Aorta (tissue), 5 donors: ENCODE measurements at regions not wholly inside any gene's neighbourhood (a gene's known extent, or its start where the extent isn't known, plus 50 kb on each side); places are given as distances from the start of the nearest gene placed in this dataset.

Source experiments
- ATAC-seq: fragments of 200-7000 bp; cut with Tn5 transposase; one replicate; pipeline ENCODE4 v1.9.1; 2022; ENCODE audit warnings: moderate library complexity; ENCODE audit not compliant: low FRiP score
- DNase-seq, 2 donors: peaks; one replicate each; pipeline ENCODE4 v3.0.0-alpha.2; 2020
- H3K27ac ChIP-seq, 2 donors: one replicate each; pipeline ENCODE4 v1.5.1; 2013; ENCODE audit warnings: low read length in 2 of 2, mild to moderate bottlenecking in 2 of 2, moderate library complexity in 2 of 2, control low read depth in 1 of 2, inconsistent platforms in 1 of 2, low read depth in 1 of 2
- H3K27me3 ChIP-seq, 2 donors: one replicate each; pipeline ENCODE4 v1.6.1; 2013; ENCODE audit warnings: control low read depth in 1 of 2, low read length in 1 of 2, mild to moderate bottlenecking in 1 of 2, moderate library complexity in 1 of 2; ENCODE audit not compliant: insufficient read depth in 2 of 2, control insufficient read depth in 1 of 2
- H3K36me3 ChIP-seq, 2 donors: one replicate each; pipeline ENCODE4 v1.6.1; 2013; ENCODE audit warnings: control low read depth in 1 of 2, low read length in 1 of 2, mild to moderate bottlenecking in 1 of 2; ENCODE audit not compliant: insufficient read depth in 2 of 2, control insufficient read depth in 1 of 2
- H3K4me1 ChIP-seq, 2 donors: one replicate each; pipeline ENCODE4 v1.6.1; 2013; ENCODE audit warnings: low read length in 2 of 2, control low read depth in 1 of 2, mild to moderate bottlenecking in 1 of 2, moderate library complexity in 1 of 2; ENCODE audit not compliant: insufficient read depth in 2 of 2, control insufficient read depth in 1 of 2
- H3K4me3 ChIP-seq, 2 donors: one replicate each; pipeline ENCODE4 v1.5.1; 2013; ENCODE audit warnings: low read length in 2 of 2, control low read depth in 1 of 2, mild to moderate bottlenecking in 1 of 2
- H3K9me3 ChIP-seq: one replicate; pipeline ENCODE4 v1.6.1; 2013; ENCODE audit warnings: mild to moderate bottlenecking, low read length; ENCODE audit not compliant: control insufficient read depth
- WGBS, 2 donors: extraction: QIAGEN DNeasy Blood & Tissue Kit; methylation state at CpG; one replicate each; pipeline ENCODE4 v1.1.7; 2013; 5-methylcytosine and 5-hydroxymethylcytosine counted together
- intact Hi-C, 2 donors: fragments of 100-400 bp; cut with DNase I; formaldehyde crosslinking; loops; one replicate each; pipeline versions ENCODE4 v1.14.2 to v1.15.0; 2022
- donor health status: healthy with polysubstance abuse.
- donor health status: Bipolar disorder and iron deficiency.
- donor health status: DM: no; HTN: no; CAD: no.
- donor health status: DM: no; HTN: no; CAD: no.
- donor health status: DM: yes; HTN: yes; CAD: no.

GRCh38 chr10:112057072-112057471, 126.5 kb downstream of the GPAM start:
- WGBS, 2 donors = 77 to 80% methylated on average over 2 of the region's 2 CpGs
- intact Hi-C loops = no loop called here
- no peak for ATAC-seq

GRCh38 chr10:112059220-112059619, 124.3 kb downstream of the GPAM start:
- H3K36me3 ChIP-seq = no peaks in the 10 kb centered on the region
- intact Hi-C loops = no loop called here
- H3K27me3 ChIP-seq = peaks cover 0 to 2% of the 10 kb centered on the region in 2 donors
- DNase-seq (no peak), ATAC-seq (no peak)
- H3K4me1 ChIP-seq = no peaks in the 10 kb centered on the region
- peaks cover 5% of the 10 kb centered on the region for H3K9me3 ChIP-seq
- WGBS, 2 donors = 68 to 71% methylated on average over 6 of the region's 6 CpGs
- H3K27ac ChIP-seq = no peak overlapping the region
- no peak overlapping the region for H3K4me3 ChIP-seq

More at GRCh38 chr10:112057072-112057471, 126.5 kb downstream of the GPAM start:
- H3K27me3 ChIP-seq = peaks cover 0 to 2% of the 10 kb centered on the region in 2 donors
- no peak overlapping the region for H3K4me3 ChIP-seq
- DNase-seq = no peak
- peaks cover 5% of the 10 kb centered on the region for H3K9me3 ChIP-seq
- H3K4me1 ChIP-seq = no peaks in the 10 kb centered on the region
- no peaks in the 10 kb centered on the region for H3K36me3 ChIP-seq
- no peak overlapping the region for H3K27ac ChIP-seq

GRCh38 chr10:112071596-112072133, 111.9 kb downstream of the GPAM start:
- ATAC-seq = no peak
- Histone ChIP-seq H3K27ac (no peak overlapping the region), H3K36me3 (no peaks in the 10 kb centered on the region), H3K4me1 (no peaks in the 10 kb centered on the region), H3K9me3 (no peaks in the 10 kb centered on the region), H3K4me3 (no peak overlapping the region), H3K27me3 (no peaks in the 10 kb centered on the region)
- 85 to 92% methylated on average over 2 of the region's 2 CpGs for WGBS, 2 donors
- intact Hi-C loops = no loop called here
- no peak for DNase-seq

- Histone ChIP-seq H3K27me3 (no peaks in the 10 kb centered on the region), H3K36me3 (no peaks in the 10 kb centered on the region), H3K4me1 (peaks cover 2% of the 10 kb centered on the region in 2 donors), H3K4me3 (no peak overlapping the region), H3K27ac (no peak overlapping the region), H3K9me3 (no peaks in the 10 kb centered on the region)
- intact Hi-C loops = no loop called here
- no peak for DNase-seq
- ATAC-seq = no peak
- 62 to 66% methylated on average over 1 of the region's 1 CpG for WGBS, 2 donors
These were observed 105.6 kb downstream of the GPAM start for GRCh38 chr10:112078003-112078402.

GRCh38 chr10:112080231-112080630, 103.3 kb downstream of the GPAM start:
- ATAC-seq = no peak
- Histone ChIP-seq H3K27me3 (no peaks in the 10 kb centered on the region), H3K36me3 (no peaks in the 10 kb centered on the region), H3K4me1 (peaks cover 2% of the 10 kb centered on the region in 2 donors), H3K9me3 (no peaks in the 10 kb centered on the region), H3K4me3 (no peak overlapping the region), H3K27ac (no peak overlapping the region)
- no peak for DNase-seq
- WGBS, 2 donors = 78 to 83% methylated on average over 2 of the region's 2 CpGs
- intact Hi-C loops = no loop called here

- Histone ChIP-seq H3K27me3 (no peaks in the 10 kb centered on the region), H3K9me3 (no peaks in the 10 kb centered on the region), H3K4me1 (peaks cover 2% of the 10 kb centered on the region in 2 donors), H3K36me3 (no peaks in the 10 kb centered on the region), H3K27ac (no peak overlapping the region), H3K4me3 (no peak overlapping the region)
- 41 to 51% methylated on average over 5 of the region's 5 CpGs for WGBS, 2 donors
- ATAC-seq (no peak), DNase-seq (peak in 1 of 2 donors; percentile 48)
- intact Hi-C loops = no loop called here
These were observed 101.4 kb downstream of the GPAM start for GRCh38 chr10:112082120-112082519.

- WGBS, 2 donors = 66 to 72% methylated on average over 4 of the region's 4 CpGs
- no peaks in the 10 kb centered on the region for H3K27me3 ChIP-seq
- intact Hi-C loops = no loop called here
- H3K36me3 ChIP-seq = no peaks in the 10 kb centered on the region
- H3K27ac ChIP-seq = no peak overlapping the region
- ATAC-seq = no peak
- H3K9me3 ChIP-seq = no peaks in the 10 kb centered on the region
- no peak overlapping the region for H3K4me3 ChIP-seq
- H3K4me1 ChIP-seq = peaks cover 2% of the 10 kb centered on the region in 2 donors
- DNase-seq = no peak
These were observed 100.1 kb downstream of the GPAM start for GRCh38 chr10:112083472-112083871.

- Histone ChIP-seq H3K4me3 (no peak overlapping the region), H3K36me3 (no peaks in the 10 kb centered on the region), H3K27ac (no peak overlapping the region), H3K9me3 (no peaks in the 10 kb centered on the region), H3K4me1 (no peaks in the 10 kb centered on the region), H3K27me3 (no peaks in the 10 kb centered on the region)
- intact Hi-C loops = no loop called here
- DNase-seq = no peak
- WGBS, 2 donors = 43 to 46% methylated on average over 10 of the region's 10 CpGs
- ATAC-seq = no peak
These were observed 95.6 kb downstream of the GPAM start for GRCh38 chr10:112087953-112088456.

- no peaks in the 10 kb centered on the region for H3K36me3 ChIP-seq
- 49 to 58% methylated on average over 1 of the region's 1 CpG for WGBS, 2 donors
- H3K4me3 ChIP-seq = no peak overlapping the region
- H3K27ac ChIP-seq = no peak overlapping the region
- no peaks in the 10 kb centered on the region for H3K4me1 ChIP-seq
- intact Hi-C loops = no loop called here
- no peaks in the 10 kb centered on the region for H3K9me3 ChIP-seq
- no peak for ATAC-seq
- no peak for DNase-seq
- H3K27me3 ChIP-seq = no peaks in the 10 kb centered on the region
These were observed 91.9 kb downstream of the GPAM start for GRCh38 chr10:112091703-112092102.
